Adipocyte (in vitro differentiated cells): ENCODE measurements at regions not wholly inside any gene's neighbourhood (a gene's known extent, or its start where the extent isn't known, plus 50 kb on each side); places are given as distances from the start of the nearest gene placed in this dataset.

Experiments used
- DNase-seq: peaks from one replicate; pipeline ENCODE4 v3.0.0-alpha.2; 2015; ENCODE audit warnings: low read depth
- H3K27me3 ChIP-seq: replicated peaks from 2 replicates; pipeline ENCODE4 v1.7.0; 2013; ENCODE audit warnings: mild to moderate bottlenecking, low read length, moderate library complexity; ENCODE audit not compliant: control insufficient read depth, insufficient read depth
- H3K36me3 ChIP-seq: 2 replicates; pipeline ENCODE4 v1.7.0; 2013; ENCODE audit warnings: low read length, mild to moderate bottlenecking, moderate library complexity; ENCODE audit not compliant: control insufficient read depth, insufficient read depth, severe bottlenecking
- H3K4me1 ChIP-seq: 2 replicates; pipeline ENCODE4 v1.7.0; 2013; ENCODE audit warnings: mild to moderate bottlenecking, low read length, moderate library complexity; ENCODE audit not compliant: control insufficient read depth, insufficient read depth
- H3K4me3 ChIP-seq: 2 replicates; pipeline ENCODE4 v1.7.0; 2013; ENCODE audit warnings: mild to moderate bottlenecking, low read length, moderate library complexity
- H3K9ac ChIP-seq: 2 replicates; pipeline ENCODE4 v1.7.0; 2013; ENCODE audit warnings: mild to moderate bottlenecking, low read length, moderate library complexity
- H3K9me3 ChIP-seq: 2 replicates; pipeline ENCODE4 v1.7.0; 2013; ENCODE audit warnings: mild to moderate bottlenecking, low read length, moderate library complexity; ENCODE audit not compliant: control insufficient read depth

DNA sequence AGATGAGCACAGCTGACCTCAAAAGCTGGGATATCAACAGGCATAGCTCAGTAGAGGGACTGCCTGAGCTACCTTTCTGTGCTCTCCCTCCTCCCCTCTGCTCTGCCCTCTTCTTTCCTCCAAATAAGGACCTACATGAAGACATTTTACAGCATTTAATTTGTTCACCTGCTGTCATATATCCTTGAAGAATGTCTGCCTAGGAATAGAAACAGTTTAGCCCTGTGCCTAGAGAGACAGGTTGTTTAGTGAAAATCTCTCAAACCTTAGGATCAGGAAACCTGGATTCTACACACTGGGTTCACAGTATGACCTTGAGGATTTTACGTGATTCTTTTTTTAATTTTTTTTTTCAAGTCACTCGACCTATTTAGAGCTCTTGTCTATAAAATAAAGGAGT lies 213.0 kb upstream of the SETBP1 start:
- no peak for DNase-seq
- H3K9me3 ChIP-seq, result no peaks in the 10 kb centered on the region
- no peaks in the 10 kb centered on the region for H3K27me3 ChIP-seq
- no peak overlapping the region for H3K9ac ChIP-seq
- H3K4me1 ChIP-seq, result peaks cover 20% of the 10 kb centered on the region
- no peaks in the 10 kb centered on the region for H3K36me3 ChIP-seq
- no peak overlapping the region for H3K4me3 ChIP-seq

DNA sequence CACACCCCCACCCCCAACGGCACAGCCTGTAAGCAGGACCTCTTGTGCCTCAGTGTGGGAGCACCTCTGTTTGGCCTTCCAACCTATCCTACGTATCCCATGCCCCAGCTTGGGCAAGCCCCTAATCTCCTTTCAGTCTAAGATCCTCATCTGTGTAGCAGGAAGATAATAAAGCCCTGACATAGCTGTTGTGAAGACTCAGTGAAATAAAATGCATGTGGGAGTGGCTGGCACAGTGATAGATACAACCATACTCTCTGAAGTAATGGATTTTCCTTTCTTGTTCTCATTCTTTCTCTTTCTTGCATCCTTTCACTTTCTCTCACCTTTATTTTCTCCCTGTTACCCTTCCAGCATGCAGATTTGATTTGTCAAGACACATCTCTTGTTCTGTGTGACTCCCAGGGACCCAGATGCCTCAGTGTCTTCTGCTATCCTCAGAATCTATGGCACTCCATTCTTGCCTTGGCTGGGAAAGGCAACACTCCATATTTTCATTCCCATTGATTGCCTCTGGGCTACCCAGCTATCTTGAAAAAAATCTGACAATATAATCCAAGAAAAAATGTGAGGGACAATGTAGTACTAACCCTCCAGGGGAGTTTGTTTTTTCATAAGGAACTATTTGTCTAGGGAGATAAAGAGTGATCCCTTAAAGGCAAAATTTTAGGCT lies 207.2 kb upstream of the SETBP1 start:
- DNase-seq, result no peak
- no peak overlapping the region for H3K4me3 ChIP-seq
- H3K9me3 ChIP-seq, result no peaks in the 10 kb centered on the region
- H3K27me3 ChIP-seq, result no peaks in the 10 kb centered on the region
- H3K36me3 ChIP-seq, result no peaks in the 10 kb centered on the region
- peaks cover 10% of the 10 kb centered on the region for H3K4me1 ChIP-seq
- H3K9ac ChIP-seq, result no peak overlapping the region

- Histone ChIP-seq H3K4me1 (peaks cover 10% of the 10 kb centered on the region), H3K27me3 (no peaks in the 10 kb centered on the region), H3K4me3 (no peak overlapping the region), H3K9ac (no peak overlapping the region), H3K9me3 (no peaks in the 10 kb centered on the region), H3K36me3 (no peaks in the 10 kb centered on the region)
- no peak for DNase-seq
Observed at GRCh38 chr18:44474067-44474411, 206.6 kb upstream of the SETBP1 start.

DNA sequence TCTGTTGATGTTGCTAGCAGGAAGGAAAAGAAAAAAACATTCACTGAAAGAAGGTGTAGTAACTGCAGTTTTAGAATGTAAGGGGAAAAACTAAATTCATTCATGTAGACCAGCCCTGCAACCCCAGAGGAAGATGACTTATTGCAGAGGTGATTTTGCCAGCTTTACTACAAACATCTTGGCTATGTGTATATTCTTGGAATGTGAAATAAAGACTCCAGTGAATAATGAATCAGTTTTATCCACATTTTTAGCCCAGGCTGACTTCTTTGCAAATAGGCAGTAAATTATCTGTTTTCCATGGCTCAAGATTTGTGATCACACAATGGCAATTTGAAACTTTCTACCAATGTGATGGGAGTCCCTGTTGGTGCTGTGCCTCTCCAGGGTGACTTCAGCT lies 206.1 kb upstream of the SETBP1 start:
- Histone ChIP-seq H3K9ac (no peak overlapping the region), H3K4me3 (no peak overlapping the region), H3K9me3 (peaks cover 4% of the 10 kb centered on the region), H3K27me3 (no peaks in the 10 kb centered on the region), H3K36me3 (no peaks in the 10 kb centered on the region), H3K4me1 (peaks cover 10% of the 10 kb centered on the region)
- DNase-seq, result peak; percentile 12

- H3K9me3 ChIP-seq, result peaks cover 8% of the 10 kb centered on the region
- no peaks in the 10 kb centered on the region for H3K36me3 ChIP-seq
- H3K4me1 ChIP-seq, result no peaks in the 10 kb centered on the region
- H3K27me3 ChIP-seq, result no peaks in the 10 kb centered on the region
- no peak overlapping the region for H3K4me3 ChIP-seq
- H3K9ac ChIP-seq, result no peak overlapping the region
- peak; percentile 19 for DNase-seq
Observed at GRCh38 chr18:44482761-44483160, 197.9 kb upstream of the SETBP1 start.

GRCh38 chr18:44495151-44495550 lies 185.5 kb upstream of the SETBP1 start:
- DNase-seq, result no peak
- Histone ChIP-seq H3K36me3 (no peaks in the 10 kb centered on the region), H3K27me3 (no peaks in the 10 kb centered on the region), H3K9me3 (no peaks in the 10 kb centered on the region), H3K4me3 (no peak overlapping the region), H3K4me1 (no peaks in the 10 kb centered on the region), H3K9ac (no peak overlapping the region)

- H3K27me3 ChIP-seq, result no peaks in the 10 kb centered on the region
- H3K36me3 ChIP-seq, result no peaks in the 10 kb centered on the region
- no peak overlapping the region for H3K9ac ChIP-seq
- DNase-seq, result no peak
- H3K4me3 ChIP-seq, result no peak overlapping the region
- no peaks in the 10 kb centered on the region for H3K9me3 ChIP-seq
- no peaks in the 10 kb centered on the region for H3K4me1 ChIP-seq
Observed at GRCh38 chr18:44497311-44497710, 183.4 kb upstream of the SETBP1 start.

- Histone ChIP-seq H3K4me1 (no peaks in the 10 kb centered on the region), H3K27me3 (no peaks in the 10 kb centered on the region), H3K4me3 (no peak overlapping the region), H3K36me3 (no peaks in the 10 kb centered on the region), H3K9me3 (no peaks in the 10 kb centered on the region), H3K9ac (no peak overlapping the region)
- DNase-seq, result peak; percentile 7
Observed at GRCh38 chr18:44497757-44498490, 182.8 kb upstream of the SETBP1 start.

GRCh38 chr18:44500808-44501610 lies 179.7 kb upstream of the SETBP1 start:
- no peaks in the 10 kb centered on the region for H3K36me3 ChIP-seq
- no peaks in the 10 kb centered on the region for H3K9me3 ChIP-seq
- H3K4me1 ChIP-seq, result no peaks in the 10 kb centered on the region
- H3K4me3 ChIP-seq, result no peak overlapping the region
- H3K27me3 ChIP-seq, result no peaks in the 10 kb centered on the region
- no peak for DNase-seq
- no peak overlapping the region for H3K9ac ChIP-seq

DNA sequence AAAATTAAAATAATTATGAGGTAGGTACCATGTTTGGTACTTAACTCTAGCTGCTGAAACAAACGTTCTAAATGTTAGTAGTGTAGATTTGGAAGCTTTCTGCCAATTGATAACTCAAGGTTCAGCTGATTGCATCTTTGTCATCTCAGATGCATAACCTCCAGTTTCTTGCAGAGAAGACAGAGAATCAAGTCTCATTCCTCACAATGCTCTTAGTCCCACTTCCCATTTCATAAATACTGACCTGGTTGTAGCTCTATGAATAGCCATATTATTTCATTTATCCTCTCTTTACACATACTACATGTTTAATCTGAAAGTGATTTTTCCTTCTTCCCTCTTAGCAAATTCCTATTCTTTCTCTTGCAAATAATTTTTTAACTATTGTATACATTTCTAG lies 178.5 kb upstream of the SETBP1 start:
- no peak overlapping the region for H3K9ac ChIP-seq
- H3K9me3 ChIP-seq, result no peaks in the 10 kb centered on the region
- H3K4me3 ChIP-seq, result no peak overlapping the region
- no peaks in the 10 kb centered on the region for H3K27me3 ChIP-seq
- H3K4me1 ChIP-seq, result no peaks in the 10 kb centered on the region
- DNase-seq, result no peak
- no peaks in the 10 kb centered on the region for H3K36me3 ChIP-seq

GRCh38 chr18:44502790-44503189 lies 177.9 kb upstream of the SETBP1 start:
- H3K4me1 ChIP-seq, result no peaks in the 10 kb centered on the region
- no peaks in the 10 kb centered on the region for H3K36me3 ChIP-seq
- no peak overlapping the region for H3K9ac ChIP-seq
- no peak for DNase-seq
- no peak overlapping the region for H3K4me3 ChIP-seq
- H3K27me3 ChIP-seq, result no peaks in the 10 kb centered on the region
- no peaks in the 10 kb centered on the region for H3K9me3 ChIP-seq
